Aorta (tissue), 5 donors: ENCODE measurements at regions not wholly inside any gene's neighbourhood (a gene's known extent, or its start where the extent isn't known, plus 50 kb on each side); places are given as distances from the start of the nearest gene placed in this dataset.

Source experiments
- ATAC-seq: fragments of 200-7000 bp; cut with Tn5 transposase; one replicate; pipeline ENCODE4 v1.9.1; 2022; ENCODE audit warnings: moderate library complexity; ENCODE audit not compliant: low FRiP score
- DNase-seq, 2 donors: peaks; one replicate each; pipeline ENCODE4 v3.0.0-alpha.2; 2020
- H3K27ac ChIP-seq, 2 donors: one replicate each; pipeline ENCODE4 v1.5.1; 2013; ENCODE audit warnings: low read length in 2 of 2, mild to moderate bottlenecking in 2 of 2, moderate library complexity in 2 of 2, control low read depth in 1 of 2, inconsistent platforms in 1 of 2, low read depth in 1 of 2
- H3K27me3 ChIP-seq, 2 donors: one replicate each; pipeline ENCODE4 v1.6.1; 2013; ENCODE audit warnings: control low read depth in 1 of 2, low read length in 1 of 2, mild to moderate bottlenecking in 1 of 2, moderate library complexity in 1 of 2; ENCODE audit not compliant: insufficient read depth in 2 of 2, control insufficient read depth in 1 of 2
- H3K36me3 ChIP-seq, 2 donors: one replicate each; pipeline ENCODE4 v1.6.1; 2013; ENCODE audit warnings: control low read depth in 1 of 2, low read length in 1 of 2, mild to moderate bottlenecking in 1 of 2; ENCODE audit not compliant: insufficient read depth in 2 of 2, control insufficient read depth in 1 of 2
- H3K4me1 ChIP-seq, 2 donors: one replicate each; pipeline ENCODE4 v1.6.1; 2013; ENCODE audit warnings: low read length in 2 of 2, control low read depth in 1 of 2, mild to moderate bottlenecking in 1 of 2, moderate library complexity in 1 of 2; ENCODE audit not compliant: insufficient read depth in 2 of 2, control insufficient read depth in 1 of 2
- H3K4me3 ChIP-seq, 2 donors: one replicate each; pipeline ENCODE4 v1.5.1; 2013; ENCODE audit warnings: low read length in 2 of 2, control low read depth in 1 of 2, mild to moderate bottlenecking in 1 of 2
- H3K9me3 ChIP-seq: one replicate; pipeline ENCODE4 v1.6.1; 2013; ENCODE audit warnings: mild to moderate bottlenecking, low read length; ENCODE audit not compliant: control insufficient read depth
- WGBS, 2 donors: extraction: QIAGEN DNeasy Blood & Tissue Kit; methylation state at CpG; one replicate each; pipeline ENCODE4 v1.1.7; 2013; 5-methylcytosine and 5-hydroxymethylcytosine counted together
- intact Hi-C, 2 donors: fragments of 100-400 bp; cut with DNase I; formaldehyde crosslinking; loops; one replicate each; pipeline versions ENCODE4 v1.14.2 to v1.15.0; 2022
- donor health status: healthy with polysubstance abuse.
- donor health status: Bipolar disorder and iron deficiency.
- donor health status: DM: no; HTN: no; CAD: no.
- donor health status: DM: no; HTN: no; CAD: no.
- donor health status: DM: yes; HTN: yes; CAD: no.

GRCh38 chr7:428387-428786, 91.3 kb downstream of the PDGFA start:
- no peak for ATAC-seq
- 97 to 98% methylated on average over 18 of the region's 18 CpGs for WGBS, 2 donors
- Histone ChIP-seq H3K36me3 (no peaks in the 10 kb centered on the region), H3K27ac (no peak overlapping the region), H3K4me1 (no peaks in the 10 kb centered on the region), H3K4me3 (no peak overlapping the region), H3K27me3 (no peaks in the 10 kb centered on the region), H3K9me3 (no peaks in the 10 kb centered on the region)
- no peak for DNase-seq
- intact Hi-C loops = no loop called here

GRCh38 chr7:428927-429827, 90.5 kb downstream of the PDGFA start:
- Histone ChIP-seq H3K36me3 (no peaks in the 10 kb centered on the region), H3K27ac (no peak overlapping the region), H3K27me3 (no peaks in the 10 kb centered on the region), H3K4me1 (no peaks in the 10 kb centered on the region), H3K4me3 (no peak overlapping the region), H3K9me3 (no peaks in the 10 kb centered on the region)
- ATAC-seq (no peak), DNase-seq (no peak)
- 95 to 96% methylated on average over 48 of the region's 48 CpGs for WGBS, 2 donors
- intact Hi-C loops = no loop called here

GRCh38 chr7:429828-430180, 89.8 kb downstream of the PDGFA start:
- intact Hi-C loops = no loop called here
- H3K27ac ChIP-seq = no peak overlapping the region
- no peaks in the 10 kb centered on the region for H3K4me1 ChIP-seq
- no peak overlapping the region for H3K4me3 ChIP-seq
- 96% methylated on average over 20 of the region's 20 CpGs for WGBS, 2 donors
- DNase-seq (no peak), ATAC-seq (no peak)
- H3K27me3 ChIP-seq = no peaks in the 10 kb centered on the region
- H3K36me3 ChIP-seq = no peaks in the 10 kb centered on the region
- H3K9me3 ChIP-seq = no peaks in the 10 kb centered on the region

GRCh38 chr7:431041-431440, 88.6 kb downstream of the PDGFA start:
- H3K4me3 ChIP-seq = no peak overlapping the region
- no peak for DNase-seq
- no peak for ATAC-seq
- H3K27ac ChIP-seq = no peak overlapping the region
- intact Hi-C loops = no loop called here
- no peaks in the 10 kb centered on the region for H3K4me1 ChIP-seq
- 92 to 95% methylated on average over 24 of the region's 24 CpGs for WGBS, 2 donors
- H3K27me3 ChIP-seq = no peaks in the 10 kb centered on the region
- H3K9me3 ChIP-seq = no peaks in the 10 kb centered on the region
- H3K36me3 ChIP-seq = no peaks in the 10 kb centered on the region

- Histone ChIP-seq H3K4me1 (no peaks in the 10 kb centered on the region), H3K4me3 (no peak overlapping the region), H3K27me3 (no peaks in the 10 kb centered on the region), H3K27ac (no peak overlapping the region), H3K9me3 (no peaks in the 10 kb centered on the region), H3K36me3 (no peaks in the 10 kb centered on the region)
- ATAC-seq = peak; percentile 42
- DNase-seq = no peak
- intact Hi-C loops = no loop called here
- WGBS, 2 donors = 81 to 88% methylated on average over 16 of the region's 16 CpGs
Measured at GRCh38 chr7:431658-432111, 88.0 kb downstream of the PDGFA start.

- intact Hi-C loops = no loop called here
- ATAC-seq (no peak), DNase-seq (no peak)
- H3K36me3 ChIP-seq = no peaks in the 10 kb centered on the region
- no peak overlapping the region for H3K4me3 ChIP-seq
- H3K4me1 ChIP-seq = no peaks in the 10 kb centered on the region
- no peak overlapping the region for H3K27ac ChIP-seq
- WGBS, 2 donors = 93 to 95% methylated on average over 11 of the region's 11 CpGs
- no peaks in the 10 kb centered on the region for H3K27me3 ChIP-seq
- H3K9me3 ChIP-seq = no peaks in the 10 kb centered on the region
Measured at GRCh38 chr7:432256-432655, 87.4 kb downstream of the PDGFA start.

- intact Hi-C loops = no loop called here
- 92 to 95% methylated on average over 11 of the region's 11 CpGs for WGBS, 2 donors
- H3K4me1 ChIP-seq = no peaks in the 10 kb centered on the region
Measured at GRCh38 chr7:432933-433332, 86.7 kb downstream of the PDGFA start.

GRCh38 chr7:433558-433957, 86.1 kb downstream of the PDGFA start:
- intact Hi-C loops = no loop called here
- ATAC-seq = no peak

More at GRCh38 chr7:432933-433332, 86.7 kb downstream of the PDGFA start:
- Histone ChIP-seq H3K27me3 (no peaks in the 10 kb centered on the region), H3K27ac (no peak overlapping the region), H3K36me3 (no peaks in the 10 kb centered on the region), H3K9me3 (no peaks in the 10 kb centered on the region), H3K4me3 (no peak overlapping the region)
- DNase-seq = no peak
- no peak for ATAC-seq

GRCh38 chr7:434891-435629, 84.6 kb downstream of the PDGFA start:
- no peak overlapping the region for H3K27ac ChIP-seq
- no peaks in the 10 kb centered on the region for H3K36me3 ChIP-seq
- H3K4me1 ChIP-seq = no peaks in the 10 kb centered on the region
- no peak for DNase-seq
- ATAC-seq = no peak
- whole genome bisulfite sequencing, 2 donors = 68 to 77% methylated on average over 35 of the region's 35 CpGs
- no peaks in the 10 kb centered on the region for H3K9me3 ChIP-seq
- no peaks in the 10 kb centered on the region for H3K27me3 ChIP-seq
- intact Hi-C loops = no loop called here
- no peak overlapping the region for H3K4me3 ChIP-seq

More at GRCh38 chr7:433558-433957, 86.1 kb downstream of the PDGFA start:
- Histone ChIP-seq H3K36me3 (no peaks in the 10 kb centered on the region), H3K9me3 (no peaks in the 10 kb centered on the region), H3K27me3 (no peaks in the 10 kb centered on the region), H3K4me3 (no peak overlapping the region), H3K4me1 (no peaks in the 10 kb centered on the region), H3K27ac (no peak overlapping the region)
- 88% methylated on average over 12 to 13 of the region's 13 CpGs for WGBS, 2 donors
- no peak for DNase-seq
